Neuronal stem cell (in vitro differentiated cells): ENCODE measurements at regions not wholly inside any gene's neighbourhood (a gene's known extent, or its start where the extent isn't known, plus 50 kb on each side); places are given as distances from the start of the nearest gene placed in this dataset.
A peak's percentile ranks its signal among the peaks of the same experiment; 100 is the strongest.

ENCODE experiments used
- DNase-seq: peaks from one replicate; pipeline ENCODE4 v3.0.0-alpha.2; 2013; ENCODE audit warnings: low spot score
- H2AFZ ChIP-seq: one replicate; pipeline ENCODE4 v1.6.1; 2013; ENCODE audit warnings: mild to moderate bottlenecking, low read length, inconsistent platforms
- H2AK5ac ChIP-seq: 2 replicates; pipeline ENCODE4 v1.6.1; 2013; ENCODE audit warnings: low read depth, mild to moderate bottlenecking, inconsistent platforms, low read length, moderate library complexity, mixed read lengths
- H2BK120ac ChIP-seq: 2 replicates; pipeline ENCODE4 v1.6.1; 2013; ENCODE audit warnings: low read depth, mild to moderate bottlenecking, inconsistent platforms, low read length, moderate library complexity, mixed read lengths
- H2BK12ac ChIP-seq: one replicate; pipeline ENCODE4 v1.6.1; 2013; ENCODE audit warnings: low read length, inconsistent platforms
- H2BK15ac ChIP-seq: 2 replicates; pipeline ENCODE4 v1.6.1; 2013; ENCODE audit warnings: mild to moderate bottlenecking, low read length, inconsistent platforms, mixed read lengths
- H2BK5ac ChIP-seq: one replicate; pipeline ENCODE4 v1.6.1; 2013; ENCODE audit warnings: inconsistent platforms, mild to moderate bottlenecking, low read length, moderate library complexity
- H3K14ac ChIP-seq: one replicate; pipeline ENCODE4 v1.6.1; 2013; ENCODE audit warnings: low read length, inconsistent platforms
- H3K18ac ChIP-seq: 2 replicates; pipeline ENCODE4 v1.6.1; 2013; ENCODE audit warnings: low read length, inconsistent platforms
- H3K23ac ChIP-seq: 2 replicates; pipeline ENCODE4 v1.6.1; 2013; ENCODE audit warnings: low read depth, mild to moderate bottlenecking, mixed read lengths, low read length, inconsistent platforms; ENCODE audit not compliant: poor library complexity
- H3K27ac ChIP-seq: replicated peaks from 3 replicates; pipeline ENCODE4 v1.5.1; 2013; ENCODE audit warnings: low read length, inconsistent platforms
- H3K27me3 ChIP-seq, 3 experiments: 2 replicates each; pipeline ENCODE4 v1.6.1; 2013; ENCODE audit warnings: low read length in 3 of 3, mild to moderate bottlenecking in 2 of 3, inconsistent platforms in 1 of 3, low read depth in 1 of 3, mixed read lengths in 1 of 3, moderate library complexity in 1 of 3; ENCODE audit not compliant: control insufficient read depth in 3 of 3, insufficient read depth in 3 of 3
- H3K36me3 ChIP-seq, 2 donors: replicated peaks in 1 of 2; 2 replicates each; pipeline ENCODE4 v1.6.1; 2013; ENCODE audit warnings: low read length in 2 of 2; ENCODE audit not compliant: control insufficient read depth in 2 of 2, insufficient read depth in 2 of 2
- H3K4ac ChIP-seq: 2 replicates; pipeline ENCODE4 v1.6.1; 2013; ENCODE audit warnings: inconsistent platforms, mild to moderate bottlenecking, low read length, moderate library complexity
- H3K4me1 ChIP-seq, 2 donors: 1 replicate in 1 of 2; 2 replicates in 1 of 2; pipeline ENCODE4 v1.6.1; 2013; ENCODE audit warnings: low read length in 2 of 2, low read depth in 1 of 2; ENCODE audit not compliant: control insufficient read depth in 2 of 2, insufficient read depth in 1 of 2
- H3K4me2 ChIP-seq: one replicate; pipeline ENCODE4 v1.6.1; 2013; ENCODE audit warnings: mild to moderate bottlenecking, low read length, inconsistent platforms; ENCODE audit not compliant: insufficient read depth, poor library complexity, severe bottlenecking
- H3K4me3 ChIP-seq, 2 donors: 2 replicates each; pipeline ENCODE4 v1.5.1; 2013; ENCODE audit warnings: low read length in 2 of 2, mild to moderate bottlenecking in 2 of 2, inconsistent platforms in 1 of 2, moderate library complexity in 1 of 2
- H3K79me1 ChIP-seq: one replicate; pipeline ENCODE4 v1.6.1; 2013; ENCODE audit warnings: low read depth, mild to moderate bottlenecking, inconsistent platforms, low read length, moderate library complexity
- H3K9ac ChIP-seq: one replicate; pipeline ENCODE4 v1.6.1; 2013; ENCODE audit warnings: mild to moderate bottlenecking, low read depth, low read length, inconsistent platforms; ENCODE audit not compliant: poor library complexity
- H3K9me3 ChIP-seq, 2 donors: replicated peaks in 1 of 2; 2 replicates each; pipeline versions ENCODE3 to v1.6.1; 2013; ENCODE audit warnings: low read length in 2 of 2, mild to moderate bottlenecking in 2 of 2, inconsistent platforms in 1 of 2, low read depth in 1 of 2, mixed read lengths in 1 of 2, moderate library complexity in 1 of 2; ENCODE audit not compliant: control insufficient read depth in 2 of 2, insufficient read depth in 1 of 2
- H4K8ac ChIP-seq: one replicate; pipeline ENCODE4 v1.6.1; 2013; ENCODE audit warnings: low read depth, mild to moderate bottlenecking, inconsistent platforms, low read length, moderate library complexity
- H4K91ac ChIP-seq: one replicate; pipeline ENCODE4 v1.6.1; 2013; ENCODE audit warnings: low read length, low read depth, mild to moderate bottlenecking, inconsistent platforms; ENCODE audit not compliant: poor library complexity
- WGBS, 2 donors: extraction: QIAGEN DNeasy Blood & Tissue Kit; methylation state at CpG; one replicate each; pipeline ENCODE4 v1.1.7; 2013; ENCODE audit warnings: missing lambda C conversion rate in 2 of 2, mixed read lengths in 1 of 2; ENCODE audit not compliant: insufficient read length in 2 of 2, insufficient replicate concordance in 1 of 2; ENCODE audit errors: extremely low coverage in 2 of 2; 5-methylcytosine and 5-hydroxymethylcytosine counted together

- Histone ChIP-seq H3K9me3 (no peaks in the 10 kb centered on the region), H2BK15ac (no peak overlapping the region), H3K4ac (no peak overlapping the region), H3K23ac (no peak overlapping the region), H2BK120ac (no peak overlapping the region), H2BK5ac (no peak overlapping the region), H3K18ac (no peak overlapping the region), H4K91ac (no peak overlapping the region), H3K9ac (no peak overlapping the region), H2AK5ac (no peak overlapping the region), H2BK12ac (no peak overlapping the region), H3K4me1 (peaks cover 4 to 14% of the 10 kb centered on the region in 2 donors), H3K14ac (no peak overlapping the region), H4K8ac (no peak overlapping the region), H2AFZ (no peak overlapping the region), H3K79me1 (no peaks in the 10 kb centered on the region), H3K27ac (no peak overlapping the region), H3K4me3 (no peak overlapping the region), H3K27me3 (peaks cover 0 to 10% (median 0%) of the 10 kb centered on the region in 3 experiments), H3K36me3 (no peaks in the 10 kb centered on the region), H3K4me2 (no peak overlapping the region)
- WGBS, 2 donors, result no CpG with 5 or more reads among the region's 6 CpGs
- DNase-seq, result no peak
Measured at GRCh38 chr10:90983914-90984549, 63.1 kb upstream of the ANKRD1 start.

- H3K79me1 ChIP-seq, result no peaks in the 10 kb centered on the region
Measured at GRCh38 chr10:90984898-90985297, 64.0 kb upstream of the ANKRD1 start.

GRCh38 chr10:90985321-90985933 lies 64.5 kb upstream of the ANKRD1 start:
- no peak for DNase-seq
- H3K9ac ChIP-seq, result no peak overlapping the region
- no peak overlapping the region for H3K14ac ChIP-seq
- H3K36me3 ChIP-seq, result no peaks in the 10 kb centered on the region
- H3K4me1 ChIP-seq, result peaks cover 4 to 14% of the 10 kb centered on the region in 2 donors
- no peak overlapping the region for H2AK5ac ChIP-seq
- H3K23ac ChIP-seq, result no peak overlapping the region
- H3K79me1 ChIP-seq, result no peaks in the 10 kb centered on the region
- no peak overlapping the region for H2BK120ac ChIP-seq
- no peak overlapping the region for H3K27ac ChIP-seq
- no peak overlapping the region for H2AFZ ChIP-seq
- no peak overlapping the region for H2BK12ac ChIP-seq
- H2BK15ac ChIP-seq, result no peak overlapping the region
- no peak overlapping the region for H4K91ac ChIP-seq
- no peak overlapping the region for H3K4me3 ChIP-seq
- WGBS, 2 donors, result no CpG with 5 or more reads among the region's 3 CpGs
- no peaks in the 10 kb centered on the region for H3K9me3 ChIP-seq
- no peak overlapping the region for H2BK5ac ChIP-seq
- H3K4ac ChIP-seq, result no peak overlapping the region
- no peak overlapping the region for H4K8ac ChIP-seq
- H3K18ac ChIP-seq, result no peak overlapping the region
- H3K27me3 ChIP-seq, result peaks cover 0 to 10% (median 0%) of the 10 kb centered on the region in 3 experiments
- H3K4me2 ChIP-seq, result no peak overlapping the region

More at GRCh38 chr10:90984898-90985297, 64.0 kb upstream of the ANKRD1 start:
- DNase-seq, result no peak
- no peak overlapping the region for H2AK5ac ChIP-seq
- no peak overlapping the region for H3K9ac ChIP-seq
- no peak overlapping the region for H2BK5ac ChIP-seq
- no peak overlapping the region for H3K27ac ChIP-seq
- no CpG with 5 or more reads among the region's 3 CpGs for WGBS, 2 donors
- no peak overlapping the region for H3K18ac ChIP-seq
- H4K91ac ChIP-seq, result no peak overlapping the region
- no peak overlapping the region for H4K8ac ChIP-seq
- no peak overlapping the region for H2BK120ac ChIP-seq
- no peak overlapping the region for H3K14ac ChIP-seq
- H2BK12ac ChIP-seq, result no peak overlapping the region
- H3K36me3 ChIP-seq, result no peaks in the 10 kb centered on the region
- H3K9me3 ChIP-seq, result no peaks in the 10 kb centered on the region
- H3K4me2 ChIP-seq, result no peak overlapping the region
- no peak overlapping the region for H3K4me3 ChIP-seq
- H3K4me1 ChIP-seq, result peaks cover 4 to 14% of the 10 kb centered on the region in 2 donors
- no peak overlapping the region for H2AFZ ChIP-seq
- H3K27me3 ChIP-seq, result peaks cover 0 to 10% (median 0%) of the 10 kb centered on the region in 3 experiments
- H2BK15ac ChIP-seq, result no peak overlapping the region
- no peak overlapping the region for H3K4ac ChIP-seq
- H3K23ac ChIP-seq, result no peak overlapping the region

GRCh38 chr10:90986136-90986760 lies 65.4 kb upstream of the ANKRD1 start:
- H3K14ac ChIP-seq, result no peak overlapping the region
- no peak overlapping the region for H3K23ac ChIP-seq
- no peak overlapping the region for H3K4ac ChIP-seq
- no peak overlapping the region for H4K91ac ChIP-seq
- no peak for DNase-seq
- no peaks in the 10 kb centered on the region for H3K36me3 ChIP-seq
- no peak overlapping the region for H2BK15ac ChIP-seq
- H3K79me1 ChIP-seq, result no peaks in the 10 kb centered on the region
- no peaks in the 10 kb centered on the region for H3K9me3 ChIP-seq
- no CpG with 5 or more reads among the region's 2 CpGs for WGBS, 2 donors
- H3K4me1 ChIP-seq, result peaks cover 4 to 14% of the 10 kb centered on the region in 2 donors
- H2BK12ac ChIP-seq, result no peak overlapping the region
- H2BK5ac ChIP-seq, result no peak overlapping the region
- H3K27me3 ChIP-seq, result peaks cover 0 to 10% (median 0%) of the 10 kb centered on the region in 3 experiments
- no peak overlapping the region for H3K4me2 ChIP-seq
- H2BK120ac ChIP-seq, result no peak overlapping the region
- H2AFZ ChIP-seq, result peak overlapping the region; percentile 44
- H3K9ac ChIP-seq, result no peak overlapping the region
- H3K18ac ChIP-seq, result no peak overlapping the region
- H3K27ac ChIP-seq, result no peak overlapping the region
- no peak overlapping the region for H4K8ac ChIP-seq
- H3K4me3 ChIP-seq, result no peak overlapping the region
- no peak overlapping the region for H2AK5ac ChIP-seq
